Duodenal mucosa (tissue), 2 donors: ENCODE measurements at regions not wholly inside any gene's neighbourhood (a gene's known extent, or its start where the extent isn't known, plus 50 kb on each side); places are given as distances from the start of the nearest gene placed in this dataset.

Experiments used
- H3K27ac ChIP-seq: one replicate; pipeline ENCODE4 v1.7.0; 2013; ENCODE audit warnings: low read depth, low read length
- H3K27me3 ChIP-seq, 2 donors: one replicate each; pipeline ENCODE4 v1.7.0; 2013; ENCODE audit warnings: low read length in 2 of 2, control low read depth in 1 of 2; ENCODE audit not compliant: insufficient read depth in 2 of 2, control insufficient read depth in 1 of 2
- H3K36me3 ChIP-seq, 2 donors: one replicate each; pipeline ENCODE4 v1.7.0; 2013; ENCODE audit warnings: low read length in 2 of 2, control low read depth in 1 of 2; ENCODE audit not compliant: insufficient read depth in 2 of 2, control insufficient read depth in 1 of 2
- H3K4me1 ChIP-seq, 2 donors: one replicate each; pipeline ENCODE4 v1.7.0; 2013; ENCODE audit warnings: low read length in 2 of 2, control low read depth in 1 of 2; ENCODE audit not compliant: insufficient read depth in 2 of 2, control insufficient read depth in 1 of 2
- H3K4me3 ChIP-seq, 2 donors: one replicate each; pipeline ENCODE4 v1.7.0; 2013; ENCODE audit warnings: low read length in 2 of 2, low read depth in 1 of 2
- H3K9ac ChIP-seq, 2 donors: one replicate each; pipeline ENCODE4 v1.7.0; 2013; ENCODE audit warnings: low read length in 2 of 2, low read depth in 1 of 2
- H3K9me3 ChIP-seq, 2 donors: one replicate each; pipeline ENCODE4 v1.7.0; 2013; ENCODE audit warnings: low read length in 2 of 2, control low read depth in 1 of 2; ENCODE audit not compliant: control insufficient read depth in 1 of 2

GRCh38 chr5:145260670-145261069 lies 574.5 kb downstream of the PRELID2 start:
- Histone ChIP-seq H3K9ac (no peak overlapping the region), H3K9me3 (no peaks in the 10 kb centered on the region), H3K27ac (no peak overlapping the region), H3K27me3 (no peaks in the 10 kb centered on the region), H3K4me1 (no peaks in the 10 kb centered on the region), H3K4me3 (no peak overlapping the region), H3K36me3 (no peaks in the 10 kb centered on the region)

GRCh38 chr5:145247745-145248040 lies 587.4 kb downstream of the PRELID2 start:
- H3K9ac ChIP-seq = no peak overlapping the region
- H3K4me1 ChIP-seq = no peaks in the 10 kb centered on the region
- H3K9me3 ChIP-seq = no peaks in the 10 kb centered on the region
- H3K27me3 ChIP-seq = no peaks in the 10 kb centered on the region
- no peak overlapping the region for H3K27ac ChIP-seq
- H3K4me3 ChIP-seq = no peak overlapping the region
- H3K36me3 ChIP-seq = no peaks in the 10 kb centered on the region

- Histone ChIP-seq H3K4me3 (no peak overlapping the region), H3K4me1 (no peaks in the 10 kb centered on the region), H3K27me3 (no peaks in the 10 kb centered on the region), H3K27ac (no peak overlapping the region), H3K9ac (no peak overlapping the region), H3K9me3 (no peaks in the 10 kb centered on the region), H3K36me3 (no peaks in the 10 kb centered on the region)
These were observed 588.0 kb downstream of the PRELID2 start for GRCh38 chr5:145246961-145247744.

GRCh38 chr5:145246379-145246778 lies 588.8 kb downstream of the PRELID2 start:
- H3K27me3 ChIP-seq = no peaks in the 10 kb centered on the region
- H3K4me3 ChIP-seq = no peak overlapping the region
- H3K9ac ChIP-seq = no peak overlapping the region
- H3K27ac ChIP-seq = no peak overlapping the region
- H3K9me3 ChIP-seq = no peaks in the 10 kb centered on the region
- no peaks in the 10 kb centered on the region for H3K4me1 ChIP-seq
- no peaks in the 10 kb centered on the region for H3K36me3 ChIP-seq

GRCh38 chr5:145245354-145245753 lies 589.8 kb downstream of the PRELID2 start:
- H3K4me3 ChIP-seq = no peak overlapping the region
- no peaks in the 10 kb centered on the region for H3K27me3 ChIP-seq
- H3K36me3 ChIP-seq = no peaks in the 10 kb centered on the region
- no peak overlapping the region for H3K9ac ChIP-seq
- no peaks in the 10 kb centered on the region for H3K9me3 ChIP-seq
- no peaks in the 10 kb centered on the region for H3K4me1 ChIP-seq
- no peak overlapping the region for H3K27ac ChIP-seq

- Histone ChIP-seq H3K27ac (no peak overlapping the region), H3K4me1 (no peaks in the 10 kb centered on the region), H3K9ac (no peak overlapping the region), H3K4me3 (no peak overlapping the region), H3K9me3 (no peaks in the 10 kb centered on the region), H3K36me3 (no peaks in the 10 kb centered on the region), H3K27me3 (no peaks in the 10 kb centered on the region)
These were observed 590.4 kb downstream of the PRELID2 start for GRCh38 chr5:145244788-145245187.

GRCh38 chr5:145244251-145244650 lies 590.9 kb downstream of the PRELID2 start:
- Histone ChIP-seq H3K27me3 (no peaks in the 10 kb centered on the region), H3K9me3 (no peaks in the 10 kb centered on the region), H3K27ac (no peak overlapping the region), H3K36me3 (no peaks in the 10 kb centered on the region), H3K4me1 (no peaks in the 10 kb centered on the region), H3K4me3 (no peak overlapping the region), H3K9ac (no peak overlapping the region)

- no peaks in the 10 kb centered on the region for H3K9me3 ChIP-seq
- H3K4me1 ChIP-seq = no peaks in the 10 kb centered on the region
- H3K27me3 ChIP-seq = no peaks in the 10 kb centered on the region
- no peak overlapping the region for H3K9ac ChIP-seq
- no peak overlapping the region for H3K4me3 ChIP-seq
- no peaks in the 10 kb centered on the region for H3K36me3 ChIP-seq
- no peak overlapping the region for H3K27ac ChIP-seq
These were observed 592.1 kb downstream of the PRELID2 start for GRCh38 chr5:145243016-145243415.

- no peak overlapping the region for H3K27ac ChIP-seq
- H3K4me3 ChIP-seq = no peak overlapping the region
- H3K27me3 ChIP-seq = no peaks in the 10 kb centered on the region
- H3K9ac ChIP-seq = no peak overlapping the region
- H3K4me1 ChIP-seq = no peaks in the 10 kb centered on the region
- no peaks in the 10 kb centered on the region for H3K36me3 ChIP-seq
- H3K9me3 ChIP-seq = no peaks in the 10 kb centered on the region
These were observed 592.6 kb downstream of the PRELID2 start for GRCh38 chr5:145242551-145242950.

- H3K9ac ChIP-seq = no peak overlapping the region
- no peaks in the 10 kb centered on the region for H3K9me3 ChIP-seq
- H3K27ac ChIP-seq = no peak overlapping the region
- H3K36me3 ChIP-seq = no peaks in the 10 kb centered on the region
- no peaks in the 10 kb centered on the region for H3K4me1 ChIP-seq
- H3K4me3 ChIP-seq = no peak overlapping the region
- H3K27me3 ChIP-seq = no peaks in the 10 kb centered on the region
These were observed 597.3 kb downstream of the PRELID2 start for GRCh38 chr5:145237843-145238242.

- H3K9ac ChIP-seq = no peak overlapping the region
- H3K27me3 ChIP-seq = no peaks in the 10 kb centered on the region
- no peak overlapping the region for H3K4me3 ChIP-seq
- H3K36me3 ChIP-seq = no peaks in the 10 kb centered on the region
- no peaks in the 10 kb centered on the region for H3K9me3 ChIP-seq
- no peaks in the 10 kb centered on the region for H3K4me1 ChIP-seq
- H3K27ac ChIP-seq = no peak overlapping the region
These were observed 598.2 kb downstream of the PRELID2 start for GRCh38 chr5:145236983-145237382.
